Peyer's patch (tissue), 4 donors: ENCODE measurements at regions not wholly inside any gene's neighbourhood (a gene's known extent, or its start where the extent isn't known, plus 50 kb on each side); places are given as distances from the start of the nearest gene placed in this dataset.

Experiments
- DNase-seq, 3 donors: peaks; one replicate each; pipeline ENCODE4 v3.0.0-alpha.2; 2017 to 2019
- H3K27ac ChIP-seq, 4 donors: fragments of 200-600 bp; sonication (generic); one replicate each; pipeline ENCODE4 v1.5.1; 2016 to 2019
- H3K27me3 ChIP-seq, 2 donors: fragments of 200-600 bp; sonication (generic); one replicate each; pipeline ENCODE4 v1.5.1; 2019
- H3K36me3 ChIP-seq, 3 donors: fragments of 200-600 bp; sonication (generic); one replicate each; pipeline ENCODE4 v1.5.1; 2016 to 2019
- H3K4me1 ChIP-seq, 4 donors: fragments of 200-600 bp; sonication (generic); one replicate each; pipeline ENCODE4 v1.5.1; 2016 to 2019
- H3K4me3 ChIP-seq, 4 donors: fragments of 200-600 bp; sonication (generic); 1 replicate in 3 of 4; 2 replicates in 1 of 4; pipeline ENCODE4 v1.5.1; 2016 to 2019; ENCODE audit warnings: mild to moderate bottlenecking in 1 of 4
- H3K9me3 ChIP-seq, 4 donors: fragments of 200-600 bp; sonication (generic); one replicate each; pipeline ENCODE4 v1.5.1; 2016 to 2019; ENCODE audit warnings: mild to moderate bottlenecking in 1 of 4
- CTCF ChIP-seq, 6 experiments: fragments of 450-650 bp in 4 of 6; fragments of 200-600 bp in 2 of 6; sonication (generic) in 1 of 6; IDR thresholded peaks; one replicate each; pipeline ENCODE4 v1.5.1; 2017 to 2019; ENCODE audit warnings: antibody characterized with exemption in 6 of 6, mild to moderate bottlenecking in 3 of 6, moderate library complexity in 1 of 6
- POLR2A ChIP-seq, 2 donors: fragments of 450-650 bp; IDR thresholded peaks; one replicate each; pipeline ENCODE4 v1.5.1; 2017; ENCODE audit warnings: antibody characterized with exemption in 2 of 2, mild to moderate bottlenecking in 2 of 2, moderate library complexity in 2 of 2

- H3K27ac ChIP-seq: no peak overlapping the region
- H3K9me3 ChIP-seq: no peaks in the 10 kb centered on the region
- TF ChIP-seq POLR2A (IDR thresholded peaks at IDR 0.05) (no peak), CTCF (IDR thresholded peaks at IDR 0.05) (no peak)
- H3K36me3 ChIP-seq: no peaks in the 10 kb centered on the region
- H3K27me3 ChIP-seq: no peaks in the 10 kb centered on the region
- H3K4me1 ChIP-seq: peaks cover 0 to 7% (median 0%) of the 10 kb centered on the region in 4 donors
- no peak for DNase-seq
- no peak overlapping the region for H3K4me3 ChIP-seq
These were observed 52.6 kb upstream of the RXRA start for GRCh38 chr9:134273647-134274046.

DNA sequence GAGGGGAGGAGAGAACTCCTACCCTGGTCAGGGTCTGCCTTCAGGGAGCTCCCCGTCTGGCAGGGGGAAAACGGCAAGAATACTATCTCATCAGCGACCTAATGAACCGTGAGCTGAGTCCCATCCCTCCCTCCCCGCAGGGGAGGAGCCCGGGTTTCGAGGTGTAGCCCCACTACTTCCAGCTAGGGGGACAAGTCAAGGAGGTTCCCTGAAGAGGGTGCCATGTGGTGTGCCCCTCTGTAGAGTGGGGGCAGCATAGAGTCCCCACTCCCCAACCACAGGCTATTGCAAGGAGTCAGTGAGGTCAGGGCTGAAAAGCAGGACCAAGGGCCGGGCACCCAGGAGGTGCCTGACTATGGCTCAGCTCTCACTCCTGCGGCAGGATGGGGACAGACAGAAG is 50.9 kb upstream of the RXRA start:
- no peaks in the 10 kb centered on the region for H3K27me3 ChIP-seq
- TF ChIP-seq POLR2A (IDR thresholded peaks at IDR 0.05) (no peak), CTCF (IDR thresholded peaks at IDR 0.05) (no peak)
- H3K4me3 ChIP-seq: no peak overlapping the region
- peaks cover 0 to 7% (median 0%) of the 10 kb centered on the region in 4 donors for H3K4me1 ChIP-seq
- H3K36me3 ChIP-seq: no peaks in the 10 kb centered on the region
- no peaks in the 10 kb centered on the region for H3K9me3 ChIP-seq
- no peak overlapping the region for H3K27ac ChIP-seq
- DNase-seq: no peak

- H3K4me3 ChIP-seq: no peak overlapping the region
- no peak overlapping the region for H3K27ac ChIP-seq
- no peaks in the 10 kb centered on the region for H3K27me3 ChIP-seq
- H3K36me3 ChIP-seq: no peaks in the 10 kb centered on the region
- no peaks in the 10 kb centered on the region for H3K9me3 ChIP-seq
- no peak for DNase-seq
- H3K4me1 ChIP-seq: peaks cover 0 to 5% (median 0%) of the 10 kb centered on the region in 4 donors
- TF ChIP-seq CTCF (IDR thresholded peaks at IDR 0.05) (no peak), POLR2A (IDR thresholded peaks at IDR 0.05) (no peak)
These were observed 49.6 kb upstream of the RXRA start for GRCh38 chr9:134276453-134277245.
